H1 (cell line): ENCODE measurements at regions not wholly inside any gene's neighbourhood (a gene's known extent, or its start where the extent isn't known, plus 50 kb on each side); places are given as distances from the start of the nearest gene placed in this dataset.

Experiments
- CTCF ChIA-PET: fragments of 300-600 bp; sonication (Branson Sonifier 250); formaldehyde crosslinking; loops from one replicate; lab custom pipeline; 2021; ENCODE audit not compliant: partially characterized antibody; lab: Charles Lee
- POLR2A ChIA-PET: fragments of 300-600 bp; sonication (Branson Sonifier 250); formaldehyde crosslinking; loops from one replicate; lab custom pipeline; 2021; ENCODE audit warnings: inconsistent platforms; ENCODE audit not compliant: partially characterized antibody; lab: Charles Lee
- DNase-seq, 2 experiments: peaks; one replicate each; pipeline versions ENCODE4 v3.0.0 to v3.0.0-alpha.2; 2010 to 2022; ENCODE audit warnings: low spot score in 2 of 2, low read depth in 1 of 2, mixed read lengths in 1 of 2
- FAIRE-seq: peaks from 2 replicates; lab custom pipeline; 2011; peaks lifted over from hg19 to GRCh38; lab: Jason Lieb, UNC
- H2AFZ ChIP-seq: 2 replicates; pipeline ENCODE4 v1.8.1; 2012; ENCODE audit warnings: low read length, inconsistent platforms
- H2AK5ac ChIP-seq: 2 replicates; pipeline ENCODE4 v1.6.1; 2013; ENCODE audit warnings: low read depth, low read length
- H2BK120ac ChIP-seq: replicated peaks from 2 replicates; pipeline ENCODE3; 2013; ENCODE audit warnings: low read depth, low read length, inconsistent platforms
- H2BK12ac ChIP-seq: 2 replicates; pipeline ENCODE4 v1.6.1; 2013; ENCODE audit warnings: low read depth, low read length
- H2BK15ac ChIP-seq: 2 replicates; pipeline ENCODE4 v1.6.1; 2013; ENCODE audit warnings: low read length
- H2BK20ac ChIP-seq: 2 replicates; pipeline ENCODE4 v1.6.1; 2013; ENCODE audit warnings: low read length
- H2BK5ac ChIP-seq: 2 replicates; pipeline ENCODE4 v1.6.1; 2013; ENCODE audit warnings: low read depth, low read length
- H3K14ac ChIP-seq: 2 replicates; pipeline ENCODE4 v1.6.1; 2013; ENCODE audit warnings: inconsistent platforms; ENCODE audit not compliant: insufficient read length
- H3K18ac ChIP-seq: 2 replicates; pipeline ENCODE4 v1.6.1; 2013; ENCODE audit warnings: low read length; ENCODE audit errors: extremely low read depth
- H3K23ac ChIP-seq: 2 replicates; pipeline ENCODE4 v1.6.1; 2013; ENCODE audit warnings: inconsistent platforms; ENCODE audit not compliant: insufficient read length
- H3K23me2 ChIP-seq: 2 replicates; pipeline ENCODE4 v1.6.1; 2013; ENCODE audit warnings: low read depth, low read length
- H3K27ac ChIP-seq: 2 replicates; pipeline ENCODE4 v1.6.1; 2011; ENCODE audit warnings: low read depth, low read length, inconsistent platforms
- H3K27me3 ChIP-seq, 4 experiments: replicated peaks in 1 of 4; 1 replicate in 1 of 4; 2 replicates in 3 of 4; pipeline versions ENCODE4 v1.6.1 to v1.8.1; 2011 to 2013; ENCODE audit warnings: low read length in 3 of 4, mild to moderate bottlenecking in 3 of 4, inconsistent platforms in 2 of 4, mixed read lengths in 2 of 4, moderate library complexity in 1 of 4; ENCODE audit not compliant: control insufficient read depth in 3 of 4, insufficient read depth in 3 of 4; ENCODE audit errors: extremely low read depth in 1 of 4
- H3K36me3 ChIP-seq, 4 experiments: 2 replicates each; pipeline versions ENCODE4 v1.6.1 to v1.8.1; 2011 to 2013; ENCODE audit warnings: mild to moderate bottlenecking in 4 of 4, low read length in 3 of 4, moderate library complexity in 2 of 4, control low read depth in 1 of 4, inconsistent platforms in 1 of 4; ENCODE audit not compliant: insufficient read depth in 4 of 4, control insufficient read depth in 2 of 4
- H3K4ac ChIP-seq: replicated peaks from 2 replicates; pipeline ENCODE3; 2013; ENCODE audit warnings: low read length, low read depth, mixed read lengths, inconsistent platforms; ENCODE audit not compliant: insufficient read length
- H3K4me1 ChIP-seq, 4 experiments: replicated peaks in 1 of 4; 1 replicate in 1 of 4; 2 replicates in 3 of 4; pipeline versions ENCODE4 v1.6.1 to v1.8.1; 2011 to 2013; ENCODE audit warnings: low read length in 3 of 4, inconsistent platforms in 2 of 4, mixed read lengths in 1 of 4; ENCODE audit not compliant: insufficient read depth in 4 of 4, control insufficient read depth in 3 of 4
- H3K4me2 ChIP-seq, 2 experiments: 2 replicates each; pipeline versions ENCODE4 v1.6.1 to v1.8.1; 2011 to 2013; ENCODE audit warnings: low read depth in 2 of 2, low read length in 2 of 2, control low read depth in 1 of 2, inconsistent platforms in 1 of 2, mild to moderate bottlenecking in 1 of 2; ENCODE audit not compliant: insufficient read depth in 1 of 2
- H3K4me3 ChIP-seq, 4 experiments: fragments of 200-600, 300-600 bp in 1 of 4; sonication (generic), shearing (Covaris generic), sonication (Bioruptor Twin) in 1 of 4; 2 replicates each; pipeline versions ENCODE4 v1.5.1 to v1.8.1; 2011 to 2016; ENCODE audit warnings: low read length in 4 of 4, low read depth in 3 of 4, control low read depth in 2 of 4, inconsistent platforms in 2 of 4, mild to moderate bottlenecking in 2 of 4, mixed read lengths in 1 of 4, moderate library complexity in 1 of 4; ENCODE audit not compliant: insufficient read depth in 2 of 4; ENCODE audit errors: extremely low read depth in 1 of 4
- H3K56ac ChIP-seq: replicated peaks from 2 replicates; pipeline ENCODE3; 2013; ENCODE audit warnings: low read depth, mild to moderate bottlenecking, mixed read lengths, low read length, inconsistent platforms; ENCODE audit not compliant: insufficient read length
- H3K79me1 ChIP-seq: 2 replicates; pipeline ENCODE4 v1.6.1; 2013; ENCODE audit warnings: low read depth, low read length, control low read depth
- H3K79me2 ChIP-seq, 2 experiments: 2 replicates each; pipeline versions ENCODE4 v1.6.1 to v1.8.1; 2012 to 2013; ENCODE audit warnings: low read length in 2 of 2, mild to moderate bottlenecking in 2 of 2, inconsistent platforms in 1 of 2; ENCODE audit not compliant: insufficient read depth in 2 of 2, control insufficient read depth in 1 of 2
- H3K9ac ChIP-seq, 4 experiments: replicated peaks in 1 of 4; 1 replicate in 1 of 4; 2 replicates in 3 of 4; pipeline versions ENCODE4 v1.6.1 to v1.8.1; 2011 to 2013; ENCODE audit warnings: low read depth in 3 of 4, low read length in 3 of 4, control low read depth in 2 of 4, mild to moderate bottlenecking in 2 of 4, moderate library complexity in 2 of 4, inconsistent platforms in 1 of 4; ENCODE audit errors: extremely low read depth in 1 of 4
- H3K9me3 ChIP-seq, 2 experiments: 2 replicates each; pipeline versions ENCODE4 v1.6.1 to v1.8.1; 2012 to 2013; ENCODE audit warnings: mild to moderate bottlenecking in 2 of 2, moderate library complexity in 2 of 2, control low read depth in 1 of 2, inconsistent platforms in 1 of 2, low read depth in 1 of 2, low read length in 1 of 2, mixed read lengths in 1 of 2; ENCODE audit not compliant: insufficient read depth in 2 of 2
- H4K20me1 ChIP-seq, 2 experiments: replicated peaks in 1 of 2; 2 replicates each; pipeline versions ENCODE3 to v1.8.1; 2011 to 2013; ENCODE audit warnings: inconsistent platforms in 2 of 2, low read length in 2 of 2, mild to moderate bottlenecking in 1 of 2; ENCODE audit not compliant: insufficient read depth in 2 of 2, control insufficient read depth in 1 of 2
- H4K5ac ChIP-seq: 2 replicates; pipeline ENCODE4 v1.6.1; 2013; ENCODE audit warnings: low read length, low read depth, mixed read lengths, inconsistent platforms; ENCODE audit not compliant: insufficient read length
- H4K8ac ChIP-seq: 2 replicates; pipeline ENCODE4 v1.8.0; 2013; ENCODE audit warnings: mild to moderate bottlenecking, moderate library complexity, low read length, inconsistent platforms; ENCODE audit not compliant: insufficient read depth; ENCODE audit errors: extremely low read depth
- H4K91ac ChIP-seq: replicated peaks from 2 replicates; pipeline ENCODE3; 2013; ENCODE audit warnings: low read length, mixed read lengths, inconsistent platforms; ENCODE audit not compliant: insufficient read length
- BCL11A ChIP-seq, 2 experiments: IDR thresholded peaks; one replicate each; pipeline ENCODE4 v1.6.1; 2011; ENCODE audit warnings: low read depth in 2 of 2, low read length in 2 of 2, mild to moderate bottlenecking in 2 of 2
- BRCA1 ChIP-seq: IDR thresholded peaks from 2 replicates; pipeline ENCODE4 v1.6.1; 2012; ENCODE audit warnings: low read depth, low read length, improper control_type of control experiment
- CBX5 ChIP-seq: fragments of 300-800, 300-1000 bp; sonication (generic); IDR thresholded peaks from 2 replicates; pipeline ENCODE4 v1.7.1; 2016; ENCODE audit warnings: antibody characterized with exemption, low read length, low read depth
- CBX8 ChIP-seq: fragments of 300-800, 300-1000 bp; sonication (generic); IDR thresholded peaks from 2 replicates; pipeline ENCODE4 v1.7.1; 2016; ENCODE audit warnings: low read depth, low read length, borderline replicate concordance
- JUN ChIP-seq: IDR thresholded peaks from 2 replicates; pipeline ENCODE4 v1.6.1; 2011; ENCODE audit warnings: low read depth, mild to moderate bottlenecking, improper control_type of control experiment, low read length
- KDM4A ChIP-seq: IDR thresholded peaks from one replicate; pipeline ENCODE4 v1.7.1; 2012; ENCODE audit warnings: low read depth, mild to moderate bottlenecking, moderate library complexity, low read length, inconsistent platforms; ENCODE audit not compliant: severe bottlenecking
- KDM5A ChIP-seq: fragments of 200-600 bp; IDR thresholded peaks from 2 replicates; pipeline ENCODE4 v1.7.1; 2012; ENCODE audit warnings: mild to moderate bottlenecking, low read length, inconsistent platforms, mixed read lengths
- RAD21 ChIP-seq, 2 experiments: IDR thresholded peaks in 1 of 2; conservative IDR thresholded peaks in 1 of 2; 2 replicates each; pipeline ENCODE4 v1.6.1; 2011; ENCODE audit warnings: low read depth in 2 of 2, low read length in 2 of 2, improper control_type of control experiment in 1 of 2, inconsistent platforms in 1 of 2, mild to moderate bottlenecking in 1 of 2, moderate library complexity in 1 of 2
- SAP30 ChIP-seq: fragments of 300-600 bp; sonication (generic); IDR thresholded peaks from 2 replicates; pipeline ENCODE4 v1.7.1; 2012; ENCODE audit warnings: low read length, moderate library complexity, mild to moderate bottlenecking, inconsistent platforms; ENCODE audit not compliant: insufficient read depth, insufficient replicate concordance
- SIN3A ChIP-seq, 2 experiments: IDR thresholded peaks in 1 of 2; conservative IDR thresholded peaks in 1 of 2; 2 replicates each; pipeline ENCODE4 v1.6.1; 2011 to 2012; ENCODE audit warnings: low read length in 2 of 2, improper control_type of control experiment in 1 of 2, low read depth in 1 of 2, mild to moderate bottlenecking in 1 of 2
- SIX5 ChIP-seq: IDR thresholded peaks from 2 replicates; pipeline ENCODE4 v1.6.1; 2011; ENCODE audit warnings: mild to moderate bottlenecking, low read depth, low read length
- SRF ChIP-seq: IDR thresholded peaks from 2 replicates; pipeline ENCODE4 v1.6.1; 2011; ENCODE audit warnings: mild to moderate bottlenecking, low read depth, low read length, moderate library complexity
- TF ChIP-seq, protein P1 (sequence below): IDR thresholded peaks from 2 replicates; pipeline ENCODE4 v1.6.1; 2011; ENCODE audit warnings: low read depth, mild to moderate bottlenecking, low read length; ENCODE audit not compliant: insufficient read depth

DNA sequence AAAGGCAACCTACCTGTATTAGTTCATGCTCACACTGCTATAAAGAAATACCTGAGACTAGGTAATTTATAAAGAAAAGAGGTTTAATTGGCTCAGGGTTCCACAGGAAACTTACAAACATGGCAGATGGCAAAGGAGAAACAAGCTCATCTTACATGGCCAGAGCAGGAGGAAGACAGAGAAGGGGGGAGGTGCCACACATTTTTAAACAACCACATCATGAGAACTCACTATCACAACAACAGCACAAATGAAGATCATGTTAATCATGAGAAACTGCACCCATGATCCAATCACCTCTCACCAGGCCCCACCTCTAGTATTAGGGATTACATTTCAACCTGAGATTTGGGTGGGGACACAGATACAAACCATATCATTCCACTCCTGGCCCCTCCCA lies 90.6 kb upstream of the KCTD3 start:
- ChIA-PET POLR2A (no interaction called here), CTCF (no interaction called here)
- no peaks in the 10 kb centered on the region for H3K79me1 ChIP-seq
- no peak overlapping the region for H3K4ac ChIP-seq
- no peak for DNase-seq
- H3K14ac ChIP-seq, result no peak overlapping the region
- H2BK20ac ChIP-seq, result no peak overlapping the region
- no peak overlapping the region for H4K8ac ChIP-seq
- H3K4me1 ChIP-seq, result no peaks in the 10 kb centered on the region
- H3K4me3 ChIP-seq, result no peak overlapping the region
- no peak overlapping the region for H2AFZ ChIP-seq
- no peak for FAIRE-seq
- H2BK15ac ChIP-seq, result no peak overlapping the region
- H3K4me2 ChIP-seq, result no peak overlapping the region
- no peak overlapping the region for H3K9ac ChIP-seq
- H3K23me2 ChIP-seq, result no peaks in the 10 kb centered on the region
- no peak overlapping the region for H3K27ac ChIP-seq
- no peak overlapping the region for H3K56ac ChIP-seq
- no peak overlapping the region for H2AK5ac ChIP-seq
- no peak overlapping the region for H3K23ac ChIP-seq
- H4K5ac ChIP-seq, result no peak overlapping the region
- H3K18ac ChIP-seq, result no peak overlapping the region
- H4K91ac ChIP-seq, result no peak overlapping the region
- no peak overlapping the region for H2BK12ac ChIP-seq
- no peaks in the 10 kb centered on the region for H3K79me2 ChIP-seq
- no peaks in the 10 kb centered on the region for H4K20me1 ChIP-seq
- H3K36me3 ChIP-seq, result no peaks in the 10 kb centered on the region
- H3K9me3 ChIP-seq, result peaks cover 4 to 5% of the 10 kb centered on the region in 2 experiments; a peak in 1 of 4 replicates
- H2BK120ac ChIP-seq, result no peak overlapping the region
- no peak overlapping the region for H2BK5ac ChIP-seq
- H3K27me3 ChIP-seq, result no peaks in the 10 kb centered on the region
- no peak for TF ChIP-seq KDM4A
- TF ChIP-seq SRF, result no peak
- TF ChIP-seq, protein P1, sequence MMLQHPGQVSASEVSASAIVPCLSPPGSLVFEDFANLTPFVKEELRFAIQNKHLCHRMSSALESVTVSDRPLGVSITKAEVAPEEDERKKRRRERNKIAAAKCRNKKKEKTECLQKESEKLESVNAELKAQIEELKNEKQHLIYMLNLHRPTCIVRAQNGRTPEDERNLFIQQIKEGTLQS, result no peak
- no peak for TF ChIP-seq BRCA1
- TF ChIP-seq BCL11A (IDR thresholded peaks at IDR 0.05; ENCODE audit: low read depth in 2 of 2, low read length in 2 of 2), result no peak
- TF ChIP-seq SIN3A (conservative IDR thresholded peaks at IDR 0.05 in 1 of 2, IDR thresholded peaks at IDR 0.05 in 1 of 2; ENCODE audit: low read depth in 1 of 2, low read length in 2 of 2), result no peak
- TF ChIP-seq CBX5, result no peak
- no peak for TF ChIP-seq KDM5A
- no peak for TF ChIP-seq SAP30
- TF ChIP-seq CBX8, result no peak
- no peak for TF ChIP-seq RAD21 (IDR thresholded peaks at IDR 0.05 in 1 of 2, conservative IDR thresholded peaks at IDR 0.05 in 1 of 2; ENCODE audit: low read depth in 2 of 2, low read length in 2 of 2)
- TF ChIP-seq SIX5, result no peak
- no peak for TF ChIP-seq JUN
